Fibroblast of lung (primary cell): ENCODE measurements at regions not wholly inside any gene's neighbourhood (a gene's known extent, or its start where the extent isn't known, plus 50 kb on each side); places are given as distances from the start of the nearest gene placed in this dataset.
A peak's percentile ranks its signal among the peaks of the same experiment; 100 is the strongest.

Experiments used
- DNase-seq, 2 donors: peaks; one replicate each; pipeline versions ENCODE4 v3.0.0 to v3.0.0-alpha.2; 2010; ENCODE audit warnings: low read depth in 2 of 2
- H2AFZ ChIP-seq: 2 replicates; pipeline ENCODE4 v1.5.1; 2012; ENCODE audit warnings: low read length, control low read depth, inconsistent platforms
- H3K27ac ChIP-seq: 2 replicates; pipeline ENCODE4 v1.5.1; 2011; ENCODE audit warnings: low read length, control low read depth; ENCODE audit not compliant: insufficient read depth
- H3K27me3 ChIP-seq: 2 replicates; pipeline ENCODE4 v1.5.1; 2011; ENCODE audit warnings: mild to moderate bottlenecking, low read length; ENCODE audit not compliant: control insufficient read depth, insufficient read depth
- H3K36me3 ChIP-seq: 2 replicates; pipeline ENCODE4 v1.5.1; 2011; ENCODE audit warnings: low read length; ENCODE audit not compliant: control insufficient read depth, insufficient read depth
- H3K4me1 ChIP-seq: 2 replicates; pipeline ENCODE4 v1.5.1; 2011; ENCODE audit warnings: low read length; ENCODE audit not compliant: control insufficient read depth, insufficient read depth; ENCODE audit errors: extremely low read depth
- H3K4me2 ChIP-seq: 2 replicates; pipeline ENCODE4 v1.5.1; 2011; ENCODE audit warnings: low read length, control low read depth; ENCODE audit not compliant: insufficient read depth; ENCODE audit errors: extremely low read depth
- H3K4me3 ChIP-seq, 4 experiments: fragments of 200-600 bp in 1 of 4; sonication (generic) in 1 of 4; replicated peaks in 1 of 4; 2 replicates each; pipeline ENCODE4 v1.5.1; 2011 to 2016; ENCODE audit warnings: low read length in 4 of 4, low read depth in 3 of 4, mild to moderate bottlenecking in 3 of 4, control low read depth in 2 of 4, inconsistent platforms in 1 of 4, mixed read lengths in 1 of 4; ENCODE audit not compliant: insufficient read depth in 1 of 4; ENCODE audit errors: control extremely low read depth in 1 of 4
- H3K79me2 ChIP-seq: 2 replicates; pipeline ENCODE4 v1.5.1; 2012; ENCODE audit warnings: mild to moderate bottlenecking, low read length, inconsistent platforms; ENCODE audit not compliant: control insufficient read depth, insufficient read depth
- H3K9ac ChIP-seq: 2 replicates; pipeline ENCODE4 v1.5.1; 2011; ENCODE audit warnings: mild to moderate bottlenecking, low read length, control low read depth; ENCODE audit not compliant: insufficient read depth
- H3K9me3 ChIP-seq: 2 replicates; pipeline ENCODE4 v1.5.1; 2012; ENCODE audit warnings: low read depth, low read length; ENCODE audit not compliant: control insufficient read depth, insufficient read depth
- H4K20me1 ChIP-seq: 2 replicates; pipeline ENCODE4 v1.5.1; 2011; ENCODE audit warnings: low read length; ENCODE audit not compliant: control insufficient read depth, insufficient read depth; ENCODE audit errors: extremely low read depth
- CTCF ChIP-seq, 2 donors: IDR thresholded peaks in 1 of 2; conservative IDR thresholded peaks in 1 of 2; 1 replicate in 1 of 2; 2 replicates in 1 of 2; pipeline ENCODE4 v1.5.1; 2011 to 2012; ENCODE audit warnings: low read length in 2 of 2, control low read depth in 1 of 2, inconsistent platforms in 1 of 2, low read depth in 1 of 2, mild to moderate bottlenecking in 1 of 2
- EZH2 ChIP-seq: IDR thresholded peaks from 2 replicates; pipeline ENCODE4 v1.5.1; 2012; ENCODE audit warnings: low read length, control low read depth, mild to moderate bottlenecking; ENCODE audit errors: missing control alignments

DNA sequence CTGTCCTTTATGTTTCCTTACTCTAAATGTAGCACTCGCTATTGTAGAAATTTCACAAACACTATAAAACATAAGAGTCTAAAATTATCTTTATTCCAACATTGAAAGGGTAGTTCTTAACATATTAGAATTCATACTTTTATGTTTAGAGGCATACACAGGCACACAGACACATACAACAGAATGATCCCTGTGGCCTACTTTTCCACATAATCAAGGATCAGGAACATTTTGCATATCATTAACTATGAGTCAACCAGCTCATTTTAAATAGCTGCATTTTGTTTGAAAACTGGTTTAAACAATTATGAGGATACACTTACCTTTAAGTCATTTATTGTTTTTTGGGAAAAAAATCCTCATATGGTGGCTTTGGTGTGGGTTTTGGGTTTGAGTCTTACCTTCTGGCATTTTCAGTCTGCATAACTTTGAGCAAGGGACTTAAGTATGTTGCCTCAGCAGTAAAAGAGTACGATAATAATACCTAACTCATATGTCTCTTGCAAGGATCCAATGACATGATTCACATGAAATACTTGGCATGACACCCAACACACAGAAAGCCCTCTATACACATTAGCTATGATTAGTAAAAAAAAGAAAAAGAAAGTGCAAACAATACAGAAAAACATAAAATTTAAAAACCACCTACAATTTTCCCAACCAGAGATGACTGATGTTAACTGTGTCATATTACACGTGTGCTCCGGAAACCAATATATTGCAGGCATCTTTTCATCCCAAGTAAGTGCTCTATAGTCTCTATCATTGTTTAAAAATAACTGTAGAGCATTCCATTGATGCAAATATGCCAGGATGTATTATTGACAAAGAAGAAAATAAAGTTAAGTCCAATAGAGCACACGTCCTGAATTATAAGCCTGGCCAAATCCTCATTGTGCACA is 213.1 kb upstream of the ADAMTS9 start:
- Histone ChIP-seq H3K4me3 (no peak overlapping the region), H3K9me3 (no peaks in the 10 kb centered on the region), H3K36me3 (no peaks in the 10 kb centered on the region), H2AFZ (no peak overlapping the region), H3K27me3 (no peaks in the 10 kb centered on the region), H3K4me2 (no peak overlapping the region), H3K79me2 (no peaks in the 10 kb centered on the region), H3K27ac (no peak overlapping the region), H3K4me1 (peaks cover 2% of the 10 kb centered on the region), H4K20me1 (no peaks in the 10 kb centered on the region), H3K9ac (no peak overlapping the region)
- peak; percentile 60 to 61 for DNase-seq
- TF ChIP-seq EZH2 (no peak), CTCF (conservative IDR thresholded peaks at IDR 0.05 in 1 of 2, IDR thresholded peaks at IDR 0.05 in 1 of 2; ENCODE audit: low read depth in 1 of 2, low read length in 2 of 2) (no peak)

DNA sequence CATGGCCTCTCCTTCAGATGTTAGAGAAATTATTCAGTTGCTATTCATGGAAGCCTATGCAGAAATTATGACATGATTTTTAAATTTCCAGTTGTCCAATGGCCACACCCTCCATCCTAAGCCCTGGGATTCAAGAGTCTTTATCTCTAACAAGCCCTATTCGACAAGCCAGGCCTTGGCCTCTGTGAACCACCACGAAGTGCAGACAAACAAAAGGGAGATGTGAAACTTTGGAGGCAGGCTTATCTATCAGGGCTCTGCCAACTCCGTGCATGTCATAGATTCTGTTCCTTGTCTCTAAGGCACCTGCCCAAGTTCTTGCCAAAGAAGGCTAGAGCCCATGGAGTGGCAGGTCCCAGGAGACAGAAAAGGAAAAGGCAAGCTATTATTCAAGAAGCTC is 212.4 kb upstream of the ADAMTS9 start:
- no peaks in the 10 kb centered on the region for H3K27me3 ChIP-seq
- H3K4me1 ChIP-seq: peaks cover 2% of the 10 kb centered on the region
- no peak overlapping the region for H3K4me2 ChIP-seq
- no peaks in the 10 kb centered on the region for H3K9me3 ChIP-seq
- no peak overlapping the region for H2AFZ ChIP-seq
- H3K36me3 ChIP-seq: no peaks in the 10 kb centered on the region
- no peaks in the 10 kb centered on the region for H3K79me2 ChIP-seq
- no peak overlapping the region for H3K27ac ChIP-seq
- H3K4me3 ChIP-seq: no peak overlapping the region
- H4K20me1 ChIP-seq: no peaks in the 10 kb centered on the region
- H3K9ac ChIP-seq: no peak overlapping the region
- TF ChIP-seq EZH2 (no peak), CTCF (conservative IDR thresholded peaks at IDR 0.05 in 1 of 2, IDR thresholded peaks at IDR 0.05 in 1 of 2; ENCODE audit: low read depth in 1 of 2, low read length in 2 of 2) (no peak)
- DNase-seq: no peak

DNA sequence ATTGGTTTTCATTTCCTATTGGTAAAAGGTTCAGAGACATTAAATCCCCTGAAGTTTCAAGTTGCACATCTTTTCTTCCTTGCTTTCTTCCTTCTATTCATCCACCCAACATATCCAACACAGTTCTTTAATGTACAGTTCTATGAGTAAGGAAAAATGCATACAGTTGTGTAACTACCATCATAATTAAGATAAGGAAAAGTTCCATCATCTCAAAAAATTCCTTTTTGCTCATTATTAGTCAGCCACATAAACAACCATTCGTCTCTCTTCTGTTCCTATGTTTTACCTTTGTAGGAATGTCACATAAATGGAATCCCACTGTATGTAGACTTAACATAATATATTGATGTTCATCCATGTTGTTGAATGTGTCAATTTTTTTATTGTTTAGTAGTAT is 211.1 kb upstream of the ADAMTS9 start:
- Histone ChIP-seq H3K27ac (no peak overlapping the region), H3K4me2 (no peak overlapping the region), H2AFZ (no peak overlapping the region), H3K9me3 (no peaks in the 10 kb centered on the region), H3K4me1 (peaks cover 2% of the 10 kb centered on the region), H3K36me3 (no peaks in the 10 kb centered on the region), H3K9ac (no peak overlapping the region), H3K27me3 (no peaks in the 10 kb centered on the region), H3K79me2 (no peaks in the 10 kb centered on the region), H3K4me3 (no peak overlapping the region), H4K20me1 (no peaks in the 10 kb centered on the region)
- no peak for DNase-seq
- TF ChIP-seq CTCF (conservative IDR thresholded peaks at IDR 0.05 in 1 of 2, IDR thresholded peaks at IDR 0.05 in 1 of 2; ENCODE audit: low read depth in 1 of 2, low read length in 2 of 2) (no peak), EZH2 (no peak)
